ENCODE measurements at regions not wholly inside any gene's neighbourhood (a gene's known extent, or its start where the extent isn't known, plus 50 kb on each side); places are given as distances from the start of the nearest gene placed in this dataset.
"Not testable (repeated sequence)": the region's sequence is repeated elsewhere in the genome, so short reads cannot be mapped to it uniquely, and the experiment has no call there.

- peaks cover 2% of the 10 kb centered on the region for H3K27me3 Mint-ChIP-seq (ENCODE audit: unreplicated experiment)
- H3K4me1 Mint-ChIP-seq (ENCODE audit: unreplicated experiment) = peaks cover 13% of the 10 kb centered on the region
- H3K9me3 Mint-ChIP-seq (ENCODE audit: unreplicated experiment) = no peaks in the 10 kb centered on the region
- no peaks in the 10 kb centered on the region for H3K36me3 Mint-ChIP-seq (ENCODE audit: unreplicated experiment)
- H3K4me3 Mint-ChIP-seq (ENCODE audit: unreplicated experiment) = no peak overlapping the region
- no peak overlapping the region for H3K27ac Mint-ChIP-seq (ENCODE audit: unreplicated experiment)
- TF ChIP-seq CTCF (IDR thresholded peaks at IDR 0.05) = no peak
- no peak for DNase-seq (ENCODE audit: extremely low spot score, unreplicated experiment)
These were observed 374.9 kb upstream of the CLINT1 start for GRCh38 chr5:158233735-158234322.

DNA sequence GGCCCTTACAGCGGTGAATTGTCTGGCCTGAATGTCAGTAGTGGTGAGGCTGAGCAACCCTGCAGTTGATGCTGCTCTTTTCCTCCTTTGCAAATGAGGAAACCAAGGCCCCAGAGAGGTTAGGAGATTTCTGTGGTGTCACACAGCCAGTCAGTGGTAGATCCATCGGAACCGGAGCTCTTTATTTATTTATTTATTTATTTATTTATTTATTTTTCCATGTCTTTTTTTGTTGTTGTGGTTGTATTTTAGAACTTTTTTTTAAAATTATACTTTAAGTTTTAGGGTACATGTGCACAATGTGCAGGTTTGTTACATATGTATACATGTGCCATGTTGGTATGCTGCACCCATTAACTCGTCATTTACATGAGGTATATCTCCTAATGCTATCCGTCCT is 368.4 kb upstream of the CLINT1 start:
- DNase-seq (ENCODE audit: extremely low spot score, unreplicated experiment); H3K36me3 Mint-ChIP-seq (ENCODE audit: unreplicated experiment); H3K4me3 Mint-ChIP-seq (ENCODE audit: unreplicated experiment); H3K9me3 Mint-ChIP-seq (ENCODE audit: unreplicated experiment); H3K27me3 Mint-ChIP-seq (ENCODE audit: unreplicated experiment); H3K27ac Mint-ChIP-seq (ENCODE audit: unreplicated experiment); H3K4me1 Mint-ChIP-seq (ENCODE audit: unreplicated experiment): not testable (repeated sequence)

- TF ChIP-seq CTCF (IDR thresholded peaks at IDR 0.05) = no peak
- no peak for DNase-seq (ENCODE audit: extremely low spot score, unreplicated experiment)
- H3K36me3 Mint-ChIP-seq (ENCODE audit: unreplicated experiment) = no peaks in the 10 kb centered on the region
- no peaks in the 10 kb centered on the region for H3K9me3 Mint-ChIP-seq (ENCODE audit: unreplicated experiment)
- peaks cover 9% of the 10 kb centered on the region for H3K4me1 Mint-ChIP-seq (ENCODE audit: unreplicated experiment)
- no peak overlapping the region for H3K27ac Mint-ChIP-seq (ENCODE audit: unreplicated experiment)
- H3K27me3 Mint-ChIP-seq (ENCODE audit: unreplicated experiment) = no peaks in the 10 kb centered on the region
- no peak overlapping the region for H3K4me3 Mint-ChIP-seq (ENCODE audit: unreplicated experiment)
These were observed 367.6 kb upstream of the CLINT1 start for GRCh38 chr5:158226496-158226895.

- Mint-ChIP-seq H3K36me3 (ENCODE audit: unreplicated experiment) (no peaks in the 10 kb centered on the region), H3K27me3 (ENCODE audit: unreplicated experiment) (no peaks in the 10 kb centered on the region), H3K4me1 (ENCODE audit: unreplicated experiment) (peaks cover 9% of the 10 kb centered on the region), H3K9me3 (ENCODE audit: unreplicated experiment) (no peaks in the 10 kb centered on the region), H3K27ac (ENCODE audit: unreplicated experiment) (no peak overlapping the region), H3K4me3 (ENCODE audit: unreplicated experiment) (no peak overlapping the region)
- no peak for DNase-seq (ENCODE audit: extremely low spot score, unreplicated experiment)
- no peak for TF ChIP-seq CTCF (IDR thresholded peaks at IDR 0.05)
These were observed 365.3 kb upstream of the CLINT1 start for GRCh38 chr5:158224253-158224652.

GRCh38 chr5:158223054-158223600 is 364.2 kb upstream of the CLINT1 start:
- H3K9me3 Mint-ChIP-seq (ENCODE audit: unreplicated experiment) = peaks cover 4% of the 10 kb centered on the region
- H3K4me1 Mint-ChIP-seq (ENCODE audit: unreplicated experiment) = peaks cover 9% of the 10 kb centered on the region
- DNase-seq (ENCODE audit: extremely low spot score, unreplicated experiment) = no peak
- TF ChIP-seq CTCF (IDR thresholded peaks at IDR 0.05) = no peak
- H3K27me3 Mint-ChIP-seq (ENCODE audit: unreplicated experiment) = peaks cover 9% of the 10 kb centered on the region
- no peaks in the 10 kb centered on the region for H3K36me3 Mint-ChIP-seq (ENCODE audit: unreplicated experiment)
- no peak overlapping the region for H3K27ac Mint-ChIP-seq (ENCODE audit: unreplicated experiment)
- no peak overlapping the region for H3K4me3 Mint-ChIP-seq (ENCODE audit: unreplicated experiment)
